CD4-positive, alpha-beta T cell treated with Interleukin-12 subunit alpha and Interleukin-12 subunit beta, for 1 hour (primary cell): ENCODE measurements at regions not wholly inside any gene's neighbourhood (a gene's known extent, or its start where the extent isn't known, plus 50 kb on each side); places are given as distances from the start of the nearest gene placed in this dataset.

Source experiments
- DNase-seq: peaks from one replicate; pipeline ENCODE4 v3.0.0-alpha.2; 2020

- DNase-seq, result no peak
These were observed 94.0 kb upstream of the FAR2 start for GRCh38 chr12:29054858-29055663.

GRCh38 chr12:29066011-29066588 is 83.0 kb upstream of the FAR2 start:
- DNase-seq, result no peak

- DNase-seq, result no peak
These were observed 81.6 kb upstream of the FAR2 start for GRCh38 chr12:29067430-29067829.

- no peak for DNase-seq
These were observed 78.8 kb upstream of the FAR2 start for GRCh38 chr12:29070309-29070708.

- no peak for DNase-seq
These were observed 78.0 kb upstream of the FAR2 start for GRCh38 chr12:29071099-29071498.

- no peak for DNase-seq
These were observed 76.4 kb upstream of the FAR2 start for GRCh38 chr12:29072631-29073030.

GRCh38 chr12:29073631-29074239 is 75.3 kb upstream of the FAR2 start:
- DNase-seq, result peak; percentile 52

- no peak for DNase-seq
These were observed 68.0 kb upstream of the FAR2 start for GRCh38 chr12:29081101-29081500.

GRCh38 chr12:29082522-29082921 is 66.6 kb upstream of the FAR2 start:
- DNase-seq, result no peak

- no peak for DNase-seq
These were observed 62.5 kb upstream of the FAR2 start for GRCh38 chr12:29086325-29087271.

- peak; percentile 25 for DNase-seq
These were observed 60.4 kb upstream of the FAR2 start for GRCh38 chr12:29088611-29089219.
